ENCODE measurements at regions not wholly inside any gene's neighbourhood (a gene's known extent, or its start where the extent isn't known, plus 50 kb on each side); places are given as distances from the start of the nearest gene placed in this dataset.

GRCh38 chr4:160224049-160224448 is 1121.2 kb downstream of the RAPGEF2 start:
- TF ChIP-seq CTCF (conservative IDR thresholded peaks at IDR 0.05; ENCODE audit: low read depth, low read length) (no peak), EZH2 (IDR thresholded peaks at IDR 0.05; ENCODE audit: borderline replicate concordance, low read depth, low read length, poor library complexity, severe bottlenecking) (no peak)

Measured in A673 (cell line).